ENCODE measurements at regions not wholly inside any gene's neighbourhood (a gene's known extent, or its start where the extent isn't known, plus 50 kb on each side); places are given as distances from the start of the nearest gene placed in this dataset.
A peak's percentile ranks its signal among the peaks of the same experiment; 100 is the strongest.

GRCh38 chr6:106882601-106883518 lies 91.7 kb downstream of the CD24 start:
- no peaks in the 10 kb centered on the region for H3K27me3 ChIP-seq (ENCODE audit: insufficient read depth, low read depth)
- no peaks in the 10 kb centered on the region for H3K79me2 ChIP-seq (ENCODE audit: low read depth)
- no peaks in the 10 kb centered on the region for H3K36me3 ChIP-seq (ENCODE audit: low read depth)
- H3K4me1 ChIP-seq (replicated peaks; ENCODE audit: insufficient read depth), result peaks cover 30% of the 10 kb centered on the region
- POLR2A ChIA-PET (ENCODE audit: unreplicated experiment), result interaction anchor here (0.6 kb wide), 1 partner anchor 11 kb away, joined by 24 read pairs; no protein-coding TSS in a partner anchor
- intact Hi-C loops (cut with micrococcal nuclease; ENCODE audit: unreplicated experiment), result no loop called here
- H3K27ac ChIP-seq, result peak overlapping the region; percentile 7
- peaks cover under 1% of the 10 kb centered on the region; the same call in 1 of the 2 replicates for H3K9me3 ChIP-seq (ENCODE audit: insufficient read depth, low read depth)
- TF ChIP-seq EZH2 (IDR thresholded peaks at IDR 0.05; ENCODE audit: low read depth) (no peak), CTCF (conservative IDR thresholded peaks at IDR 0.05) (no peak)
- BruUV-seq (replicated peaks), result no TSS peak
- no peak overlapping the region for H3K4me3 ChIP-seq
- peak in 1 of 2 experiments; percentile 54 for DNase-seq
- no peaks in the 10 kb centered on the region for H3K9me2 ChIP-seq (ENCODE audit: insufficient read depth)
- peak overlapping the region; percentile 7; the same call in 1 of the 2 replicates for H3K4me2 ChIP-seq
- no peaks in the 10 kb centered on the region for H4K20me1 ChIP-seq (ENCODE audit: insufficient read depth)
- CTCF ChIA-PET, result interaction anchor here (0.6 kb wide), 1 partner anchor 39 kb away, joined by 5 read pairs; no protein-coding TSS in a partner anchor
- peaks cover 8% of the 10 kb centered on the region; the same call in 1 of the 2 replicates for H3F3A ChIP-seq (ENCODE audit: insufficient read depth, low read depth)
- peak overlapping the region; percentile 11 for H2AFZ ChIP-seq

- Histone ChIP-seq H3K27ac (peak overlapping the region; percentile 7), H3K36me3 (ENCODE audit: low read depth) (no peaks in the 10 kb centered on the region), H2AFZ (peak overlapping the region; percentile 11; the same call in 1 of the 2 replicates), H3F3A (ENCODE audit: insufficient read depth, low read depth) (peaks cover 6% of the 10 kb centered on the region; the same call in 1 of the 2 replicates), H3K4me1 (replicated peaks; ENCODE audit: insufficient read depth) (peaks cover 22% of the 10 kb centered on the region), H3K79me2 (ENCODE audit: low read depth) (no peaks in the 10 kb centered on the region), H3K4me2 (peak overlapping the region; percentile 7; the same call in 1 of the 2 replicates), H3K4me3 (no peak overlapping the region), H3K9me3 (ENCODE audit: insufficient read depth, low read depth) (peaks cover 4% of the 10 kb centered on the region; the same call in 1 of the 2 replicates), H3K9me2 (ENCODE audit: insufficient read depth) (no peaks in the 10 kb centered on the region), H3K27me3 (ENCODE audit: insufficient read depth, low read depth) (no peaks in the 10 kb centered on the region), H4K20me1 (ENCODE audit: insufficient read depth) (no peaks in the 10 kb centered on the region)
- no TSS peak for BruUV-seq (replicated peaks)
- peak in 1 of 2 experiments; percentile 64 for DNase-seq
- ChIA-PET POLR2A (ENCODE audit: unreplicated experiment) (no interaction called here), CTCF (no interaction called here)
- no peak for TF ChIP-seq CTCF (conservative IDR thresholded peaks at IDR 0.05)
- TF ChIP-seq EZH2 (IDR thresholded peaks at IDR 0.05; ENCODE audit: low read depth), result no peak
- intact Hi-C loops (cut with micrococcal nuclease; ENCODE audit: unreplicated experiment), result no loop called here
Observed at GRCh38 chr6:106882138-106882537, 92.4 kb downstream of the CD24 start.

- H4K20me1 ChIP-seq (ENCODE audit: insufficient read depth), result no peaks in the 10 kb centered on the region
- intact Hi-C loops (cut with micrococcal nuclease; ENCODE audit: unreplicated experiment), result no loop called here
- TF ChIP-seq EZH2 (IDR thresholded peaks at IDR 0.05; ENCODE audit: low read depth) (no peak), CTCF (conservative IDR thresholded peaks at IDR 0.05) (no peak)
- H2AFZ ChIP-seq, result no peak overlapping the region
- H3K9me2 ChIP-seq (ENCODE audit: insufficient read depth), result no peaks in the 10 kb centered on the region
- no peak overlapping the region for H3K27ac ChIP-seq
- no peaks in the 10 kb centered on the region for H3K79me2 ChIP-seq (ENCODE audit: low read depth)
- H3F3A ChIP-seq (ENCODE audit: insufficient read depth, low read depth), result no peaks in the 10 kb centered on the region
- peaks cover 14% of the 10 kb centered on the region for H3K4me1 ChIP-seq (replicated peaks; ENCODE audit: insufficient read depth)
- H3K36me3 ChIP-seq (ENCODE audit: low read depth), result no peaks in the 10 kb centered on the region
- H3K9me3 ChIP-seq (ENCODE audit: insufficient read depth, low read depth), result peaks cover 4% of the 10 kb centered on the region; the same call in 1 of the 2 replicates
- H3K4me2 ChIP-seq, result no peak overlapping the region
- no peak for DNase-seq
- no TSS peak for BruUV-seq (replicated peaks)
- H3K4me3 ChIP-seq, result no peak overlapping the region
- no peaks in the 10 kb centered on the region for H3K27me3 ChIP-seq (ENCODE audit: insufficient read depth, low read depth)
- POLR2A ChIA-PET (ENCODE audit: unreplicated experiment), result no interaction called here
- CTCF ChIA-PET, result no interaction called here
Observed at GRCh38 chr6:106880952-106881351, 93.6 kb downstream of the CD24 start.

All from PC-9 (cell line).